HG03045 (cell line): ENCODE measurements at regions not wholly inside any gene's neighbourhood (a gene's known extent, or its start where the extent isn't known, plus 50 kb on each side); places are given as distances from the start of the nearest gene placed in this dataset.

ENCODE experiments used
- ATAC-seq: cut with Tn5 transposase; IDR thresholded peaks from one replicate; pipeline ENCODE4 v1.9.1; 2021; ENCODE audit warnings: mild to moderate bottlenecking, moderate library complexity; ENCODE audit not compliant: unreplicated experiment

DNA sequence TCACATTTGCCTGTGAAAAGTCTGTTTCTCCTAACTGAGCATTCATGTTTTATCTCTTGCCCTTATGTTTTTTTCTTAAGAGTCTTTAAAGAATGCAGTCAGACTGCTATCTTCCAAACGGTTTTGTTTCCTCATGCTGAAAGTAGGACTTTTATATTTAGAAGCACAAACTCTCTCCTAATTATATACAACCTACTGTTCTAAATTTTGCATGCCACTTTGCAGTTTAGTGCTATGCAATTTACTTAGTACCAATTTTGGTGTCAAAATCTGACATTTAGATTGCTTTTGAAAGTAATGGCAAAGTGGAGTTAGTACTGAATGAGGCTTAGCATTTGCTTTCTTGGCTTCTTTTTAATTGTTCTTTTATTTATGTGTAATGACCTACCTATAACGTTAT lies 55.1 kb upstream of the PCDH20 start:
- no peak for ATAC-seq

GRCh38 chr13:61466280-61466679 lies 50.6 kb upstream of the PCDH20 start:
- no peak for ATAC-seq
